HCT116 (cell line): ENCODE measurements at regions not wholly inside any gene's neighbourhood (a gene's known extent, or its start where the extent isn't known, plus 50 kb on each side); places are given as distances from the start of the nearest gene placed in this dataset.

Experiments used
- ATAC-seq: fragments of 200-7000 bp; cut with Tn5 transposase; 2 replicates; pipeline ENCODE4 v1.9.1; 2020; ENCODE audit warnings: mild to moderate bottlenecking, moderate library complexity
- BruUV-seq: library from RNA; stranded (reverse); fragments of 400-500 nt; replicated peaks from 2 replicates; lab custom pipeline; 2021; lab: Mats Ljungman, UMichigan
- CTCF ChIA-PET: fragments of 300-600 bp; sonication (Branson Sonifier 250); formaldehyde crosslinking; loops from one replicate; lab custom pipeline; 2021; ENCODE audit warnings: antibody characterized with exemption; lab: Charles Lee
- POLR2A ChIA-PET: fragments of 300-600, 350-600 bp; sonication (Branson Sonifier 250); formaldehyde crosslinking; loops from one replicate; lab custom pipeline; 2021; ENCODE audit warnings: antibody characterized with exemption; lab: Charles Lee
- RAD21 ChIA-PET, 2 experiments: fragments of 300-600 bp; sonication (Branson Sonifier 250); formaldehyde crosslinking; loops; one replicate each; lab custom pipeline; 2023; ENCODE audit warnings: low total read pairs in 2 of 2; ENCODE audit not compliant: uncharacterized antibody in 2 of 2, unreplicated experiment in 2 of 2, low non-redundant PET in 1 of 2; lab: Charles Lee
- DNase-seq: peaks from one replicate; pipeline ENCODE4 v3.0.0-alpha.2; 2010; ENCODE audit warnings: low read depth, low spot score
- H2AFZ ChIP-seq: fragments of 200-600 bp; shearing (Covaris generic), sonication (generic); 2 replicates; pipeline ENCODE4 v1.6.1; 2017; ENCODE audit warnings: low read depth, mixed run types, mixed read lengths, antibody characterized with exemption, low read length; ENCODE audit not compliant: poor library complexity, severe bottlenecking
- H3K27ac ChIP-seq: 2 replicates; pipeline ENCODE4 v1.5.1; 2012; ENCODE audit warnings: low read depth, low read length
- H3K27me3 ChIP-seq: fragments of 200-600 bp; sonication (generic); 2 replicates; pipeline ENCODE4 v1.6.1; 2016; ENCODE audit warnings: mixed run types, low read length, mixed read lengths; ENCODE audit not compliant: insufficient read depth
- H3K36me3 ChIP-seq, 2 experiments: fragments of 200-500 bp in 1 of 2; fragments of 200-600 bp in 1 of 2; sonication (Bioruptor generic) in 1 of 2; sonication (generic) in 1 of 2; 2 replicates each; pipeline versions ENCODE4 v1.5.1 to v1.6.1; 2014 to 2016; ENCODE audit warnings: low read length in 2 of 2, inconsistent platforms in 1 of 2, mixed read lengths in 1 of 2, mixed run types in 1 of 2; ENCODE audit not compliant: insufficient read depth in 2 of 2, control insufficient read depth in 1 of 2
- H3K4me1 ChIP-seq, 2 experiments: fragments of 200-600 bp in 1 of 2; sonication (generic) in 1 of 2; 2 replicates each; pipeline versions ENCODE4 v1.5.1 to v1.6.1; 2012 to 2017; ENCODE audit warnings: low read length in 2 of 2, inconsistent platforms in 1 of 2, mild to moderate bottlenecking in 1 of 2, mixed read lengths in 1 of 2, mixed run types in 1 of 2, moderate library complexity in 1 of 2; ENCODE audit not compliant: insufficient read depth in 2 of 2, control insufficient read depth in 1 of 2
- H3K4me2 ChIP-seq: fragments of 200-600 bp; sonication (generic); 2 replicates; pipeline ENCODE4 v1.6.1; 2017; ENCODE audit warnings: mixed run types, low read length, mixed read lengths
- H3K4me3 ChIP-seq, 2 experiments: fragments of 200-600 bp in 1 of 2; sonication (generic) in 1 of 2; replicated peaks in 1 of 2; 2 replicates each; pipeline ENCODE4 v1.5.1; 2011 to 2016; ENCODE audit warnings: low read length in 2 of 2, control low read depth in 1 of 2, low read depth in 1 of 2, mild to moderate bottlenecking in 1 of 2, mixed read lengths in 1 of 2, mixed run types in 1 of 2
- H3K79me2 ChIP-seq: fragments of 200-600 bp; sonication (generic); 2 replicates; pipeline ENCODE4 v1.6.1; 2017; ENCODE audit warnings: mild to moderate bottlenecking, mixed run types, low read length, moderate library complexity, mixed read lengths; ENCODE audit not compliant: insufficient read depth
- H3K9ac ChIP-seq: fragments of 200-600 bp; sonication (generic); 2 replicates; pipeline ENCODE4 v1.6.1; 2016; ENCODE audit warnings: low read length, mixed read lengths
- H3K9me2 ChIP-seq: fragments of 200-600 bp; sonication (generic), shearing (Covaris generic); 2 replicates; pipeline ENCODE4 v1.6.1; 2017; ENCODE audit warnings: mixed run types, mild to moderate bottlenecking, moderate library complexity; ENCODE audit not compliant: insufficient read depth
- H3K9me3 ChIP-seq, 2 experiments: fragments of 200-500 bp in 1 of 2; fragments of 200-600 bp in 1 of 2; sonication (Bioruptor generic) in 1 of 2; sonication (generic) in 1 of 2; 2 replicates each; pipeline ENCODE4 v1.6.1; 2014 to 2017; ENCODE audit warnings: low read length in 2 of 2, mixed read lengths in 2 of 2, inconsistent platforms in 1 of 2, low read depth in 1 of 2, mild to moderate bottlenecking in 1 of 2, mixed run types in 1 of 2, moderate library complexity in 1 of 2; ENCODE audit not compliant: control insufficient read depth in 1 of 2, insufficient read depth in 1 of 2
- H4K20me1 ChIP-seq: fragments of 200-600 bp; sonication (generic), shearing (Covaris generic); 2 replicates; pipeline ENCODE4 v1.6.1; 2017; ENCODE audit warnings: mixed run types, mild to moderate bottlenecking, moderate library complexity; ENCODE audit not compliant: insufficient read depth
- CBX3 ChIP-seq: IDR thresholded peaks from 2 replicates; pipeline ENCODE4 v1.6.1; 2012; ENCODE audit warnings: low read depth
- EZH2 ChIP-seq: fragments of 200-600 bp; sonication (generic); IDR thresholded peaks from 2 replicates; pipeline ENCODE4 v1.6.1; 2017; ENCODE audit warnings: antibody characterized with exemption, mixed run types
- EZH2phosphoT487 ChIP-seq: fragments of 200-600 bp; IDR thresholded peaks from 2 replicates; pipeline ENCODE4 v1.6.1; 2018; ENCODE audit warnings: antibody characterized with exemption, borderline replicate concordance
- POLR2A ChIP-seq: IDR thresholded peaks from 2 replicates; pipeline ENCODE4 v1.7.0; 2011; ENCODE audit warnings: borderline replicate concordance; ENCODE audit not compliant: insufficient read depth, insufficient read length; ENCODE audit errors: extremely low read depth
- POLR2AphosphoS5 ChIP-seq: IDR thresholded peaks from 2 replicates; pipeline ENCODE4 v1.6.1; 2011; ENCODE audit warnings: mild to moderate bottlenecking, low read depth, low read length, moderate library complexity
- RAD21 ChIP-seq: IDR thresholded peaks from 2 replicates; pipeline ENCODE4 v1.6.1; 2012; ENCODE audit warnings: low read depth, mild to moderate bottlenecking
- SRF ChIP-seq: IDR thresholded peaks from 2 replicates; pipeline ENCODE4 v1.6.1; 2012; ENCODE audit warnings: low read depth
- YY1 ChIP-seq: IDR thresholded peaks from 2 replicates; pipeline ENCODE4 v1.6.1; 2011; ENCODE audit warnings: low read length, low read depth, moderate library complexity, mild to moderate bottlenecking; ENCODE audit not compliant: insufficient replicate concordance; ENCODE audit errors: extremely low read depth
- ZFX ChIP-seq: fragments of 450-650 bp; IDR thresholded peaks from 2 replicates; pipeline ENCODE4 v1.6.1; 2017
- intact Hi-C: fragments of 100-400 bp; cut with micrococcal nuclease; formaldehyde crosslinking; loops from 2 replicates; pipeline ENCODE4 v1.10.0; 2022
- TF ChIP-seq, protein P1 (sequence below): IDR thresholded peaks from 2 replicates; pipeline ENCODE4 v1.6.1; 2012; ENCODE audit warnings: low read depth
- TF ChIP-seq, protein P2 (sequence below): IDR thresholded peaks from 2 replicates; pipeline ENCODE4 v1.6.1; 2012
- TF ChIP-seq, protein P3 (sequence below), 3 experiments: fragments of 200-600 bp in 1 of 3; sonication (generic) in 1 of 3; IDR thresholded peaks in 2 of 3; conservative IDR thresholded peaks in 1 of 3; 2 replicates each; pipeline ENCODE4 v1.5.1; 2012 to 2017; ENCODE audit warnings: low read depth in 2 of 3, low read length in 2 of 3, antibody characterized with exemption in 1 of 3, borderline replicate concordance in 1 of 3, control low read depth in 1 of 3, mild to moderate bottlenecking in 1 of 3, mixed read lengths in 1 of 3, mixed run types in 1 of 3, moderate library complexity in 1 of 3; ENCODE audit not compliant: insufficient read depth in 1 of 3

DNA sequence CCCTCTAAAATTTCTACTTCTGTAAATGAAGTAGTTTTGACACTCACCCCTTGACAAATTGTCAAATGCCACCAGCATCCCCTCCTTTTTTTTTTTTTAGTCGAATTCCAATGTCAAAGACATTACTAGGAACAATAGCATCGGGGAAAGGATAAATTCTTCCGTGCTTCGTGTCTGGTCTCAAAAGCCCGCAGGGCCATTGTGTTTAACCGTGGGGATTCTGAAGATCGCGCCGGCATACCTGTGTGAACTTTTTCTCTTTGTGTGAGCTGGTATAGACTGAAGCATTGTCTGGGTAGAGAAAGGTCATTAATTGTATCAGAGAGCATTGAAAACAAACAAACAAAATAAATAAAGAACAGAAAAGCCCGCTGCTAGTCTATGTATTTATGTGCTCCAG is 313.9 kb downstream of the ASMT start:
- Histone ChIP-seq H3K4me1 (peaks cover 0 to 9% of the 10 kb centered on the region in 2 experiments; a peak in 2 of 4 replicates), H3K4me3 (no peak overlapping the region), H3K79me2 (no peaks in the 10 kb centered on the region), H3K9me2 (no peaks in the 10 kb centered on the region), H4K20me1 (no peaks in the 10 kb centered on the region), H3K4me2 (peak overlapping the region; percentile 17; the same call in 1 of the 2 replicates), H2AFZ (no peak overlapping the region), H3K9ac (no peak overlapping the region), H3K27me3 (no peaks in the 10 kb centered on the region), H3K27ac (no peak overlapping the region), H3K9me3 (no peaks in the 10 kb centered on the region), H3K36me3 (no peaks in the 10 kb centered on the region)
- ATAC-seq = no peak
- intact Hi-C loops = no loop called here
- TF ChIP-seq, protein P1, sequence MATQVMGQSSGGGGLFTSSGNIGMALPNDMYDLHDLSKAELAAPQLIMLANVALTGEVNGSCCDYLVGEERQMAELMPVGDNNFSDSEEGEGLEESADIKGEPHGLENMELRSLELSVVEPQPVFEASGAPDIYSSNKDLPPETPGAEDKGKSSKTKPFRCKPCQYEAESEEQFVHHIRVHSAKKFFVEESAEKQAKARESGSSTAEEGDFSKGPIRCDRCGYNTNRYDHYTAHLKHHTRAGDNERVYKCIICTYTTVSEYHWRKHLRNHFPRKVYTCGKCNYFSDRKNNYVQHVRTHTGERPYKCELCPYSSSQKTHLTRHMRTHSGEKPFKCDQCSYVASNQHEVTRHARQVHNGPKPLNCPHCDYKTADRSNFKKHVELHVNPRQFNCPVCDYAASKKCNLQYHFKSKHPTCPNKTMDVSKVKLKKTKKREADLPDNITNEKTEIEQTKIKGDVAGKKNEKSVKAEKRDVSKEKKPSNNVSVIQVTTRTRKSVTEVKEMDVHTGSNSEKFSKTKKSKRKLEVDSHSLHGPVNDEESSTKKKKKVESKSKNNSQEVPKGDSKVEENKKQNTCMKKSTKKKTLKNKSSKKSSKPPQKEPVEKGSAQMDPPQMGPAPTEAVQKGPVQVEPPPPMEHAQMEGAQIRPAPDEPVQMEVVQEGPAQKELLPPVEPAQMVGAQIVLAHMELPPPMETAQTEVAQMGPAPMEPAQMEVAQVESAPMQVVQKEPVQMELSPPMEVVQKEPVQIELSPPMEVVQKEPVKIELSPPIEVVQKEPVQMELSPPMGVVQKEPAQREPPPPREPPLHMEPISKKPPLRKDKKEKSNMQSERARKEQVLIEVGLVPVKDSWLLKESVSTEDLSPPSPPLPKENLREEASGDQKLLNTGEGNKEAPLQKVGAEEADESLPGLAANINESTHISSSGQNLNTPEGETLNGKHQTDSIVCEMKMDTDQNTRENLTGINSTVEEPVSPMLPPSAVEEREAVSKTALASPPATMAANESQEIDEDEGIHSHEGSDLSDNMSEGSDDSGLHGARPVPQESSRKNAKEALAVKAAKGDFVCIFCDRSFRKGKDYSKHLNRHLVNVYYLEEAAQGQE = no peak
- TF ChIP-seq RAD21 (no peak), POLR2AphosphoS5 (no peak), CBX3 (no peak), SRF (no peak), ZFX (no peak)
- TF ChIP-seq, protein P2, sequence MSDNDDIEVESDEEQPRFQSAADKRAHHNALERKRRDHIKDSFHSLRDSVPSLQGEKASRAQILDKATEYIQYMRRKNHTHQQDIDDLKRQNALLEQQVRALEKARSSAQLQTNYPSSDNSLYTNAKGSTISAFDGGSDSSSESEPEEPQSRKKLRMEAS = no peak
- POLR2A ChIA-PET = no interaction called here
- CTCF ChIA-PET = no interaction called here
- BruUV-seq = no TSS peak
- RAD21 ChIA-PET = no interaction called here
- DNase-seq = no peak

DNA sequence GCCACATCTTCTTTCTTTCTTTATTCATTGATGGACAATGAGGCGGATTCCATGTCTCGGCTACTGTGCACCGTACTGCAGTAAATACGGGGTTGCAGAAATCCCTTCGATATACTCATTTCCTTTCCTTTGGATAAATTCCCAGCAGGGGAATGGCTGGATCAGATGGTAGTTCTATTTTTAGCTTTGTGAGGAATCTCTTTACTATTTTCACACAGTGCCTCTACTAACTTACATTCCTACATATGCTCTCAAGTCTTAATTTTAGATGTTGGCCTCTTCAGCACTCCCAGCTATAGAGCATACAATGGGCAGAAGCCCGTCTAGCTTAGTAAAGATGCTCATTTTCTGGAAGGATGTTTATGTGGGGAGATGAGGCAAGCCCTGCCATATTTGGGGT is 317.4 kb downstream of the ASMT start:
- no peak overlapping the region for H3K4me3 ChIP-seq
- H3K27ac ChIP-seq = no peak overlapping the region
- no peak for TF ChIP-seq YY1
- no peak for TF ChIP-seq EZH2
- no peak for TF ChIP-seq POLR2A
- no peak for TF ChIP-seq POLR2AphosphoS5
- TF ChIP-seq, protein P3, sequence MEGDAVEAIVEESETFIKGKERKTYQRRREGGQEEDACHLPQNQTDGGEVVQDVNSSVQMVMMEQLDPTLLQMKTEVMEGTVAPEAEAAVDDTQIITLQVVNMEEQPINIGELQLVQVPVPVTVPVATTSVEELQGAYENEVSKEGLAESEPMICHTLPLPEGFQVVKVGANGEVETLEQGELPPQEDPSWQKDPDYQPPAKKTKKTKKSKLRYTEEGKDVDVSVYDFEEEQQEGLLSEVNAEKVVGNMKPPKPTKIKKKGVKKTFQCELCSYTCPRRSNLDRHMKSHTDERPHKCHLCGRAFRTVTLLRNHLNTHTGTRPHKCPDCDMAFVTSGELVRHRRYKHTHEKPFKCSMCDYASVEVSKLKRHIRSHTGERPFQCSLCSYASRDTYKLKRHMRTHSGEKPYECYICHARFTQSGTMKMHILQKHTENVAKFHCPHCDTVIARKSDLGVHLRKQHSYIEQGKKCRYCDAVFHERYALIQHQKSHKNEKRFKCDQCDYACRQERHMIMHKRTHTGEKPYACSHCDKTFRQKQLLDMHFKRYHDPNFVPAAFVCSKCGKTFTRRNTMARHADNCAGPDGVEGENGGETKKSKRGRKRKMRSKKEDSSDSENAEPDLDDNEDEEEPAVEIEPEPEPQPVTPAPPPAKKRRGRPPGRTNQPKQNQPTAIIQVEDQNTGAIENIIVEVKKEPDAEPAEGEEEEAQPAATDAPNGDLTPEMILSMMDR (IDR thresholded peaks at IDR 0.05 in 2 of 3, conservative IDR thresholded peaks at IDR 0.05 in 1 of 3; ENCODE audit: borderline replicate concordance in 1 of 3, insufficient read depth in 1 of 3, low read depth in 2 of 3, low read length in 2 of 3) = no peak
- no peak for TF ChIP-seq EZH2phosphoT487
- no peak for TF ChIP-seq SRF
- no peaks in the 10 kb centered on the region for H4K20me1 ChIP-seq
- H2AFZ ChIP-seq = no peak overlapping the region
- CTCF ChIA-PET = no interaction called here
- no peaks in the 10 kb centered on the region for H3K36me3 ChIP-seq
- H3K4me2 ChIP-seq = no peak overlapping the region
- peaks cover 0 to 9% of the 10 kb centered on the region in 2 experiments; a peak in 2 of 4 replicates for H3K4me1 ChIP-seq
- no peaks in the 10 kb centered on the region for H3K27me3 ChIP-seq
- H3K9ac ChIP-seq = no peak overlapping the region
- no TSS peak for BruUV-seq
- no peaks in the 10 kb centered on the region for H3K9me3 ChIP-seq
- intact Hi-C loops = no loop called here
- no peak for DNase-seq
- ATAC-seq = no peak
- no peaks in the 10 kb centered on the region for H3K9me2 ChIP-seq
- RAD21 ChIA-PET = no interaction called here
- H3K79me2 ChIP-seq = no peaks in the 10 kb centered on the region
- POLR2A ChIA-PET = no interaction called here
